H9 (cell line): ENCODE measurements at regions not wholly inside any gene's neighbourhood (a gene's known extent, or its start where the extent isn't known, plus 50 kb on each side); places are given as distances from the start of the nearest gene placed in this dataset.

Experiments used
- DNase-seq: peaks from one replicate; pipeline ENCODE4 v3.0.0-alpha.2; 2017
- H2AFZ ChIP-seq: one replicate; pipeline ENCODE4 v1.6.1; 2013; ENCODE audit warnings: mild to moderate bottlenecking, low read length, control low read depth, moderate library complexity
- H2AK5ac ChIP-seq: 2 replicates; pipeline ENCODE4 v1.6.1; 2013; ENCODE audit warnings: low read length, control low read depth, mixed read lengths; ENCODE audit not compliant: insufficient read length
- H2BK120ac ChIP-seq: one replicate; pipeline ENCODE4 v1.6.1; 2013; ENCODE audit warnings: low read depth, mild to moderate bottlenecking, low read length, control low read depth, inconsistent platforms; ENCODE audit not compliant: poor library complexity, severe bottlenecking
- H2BK12ac ChIP-seq: 2 replicates; pipeline ENCODE4 v1.6.1; 2013; ENCODE audit warnings: low read length, control low read depth, mixed read lengths, low read depth; ENCODE audit not compliant: insufficient read length
- H2BK15ac ChIP-seq: 2 replicates; pipeline ENCODE4 v1.6.1; 2013; ENCODE audit warnings: low read depth, low read length, control low read depth
- H2BK20ac ChIP-seq: one replicate; pipeline ENCODE4 v1.6.1; 2013; ENCODE audit warnings: low read depth, mild to moderate bottlenecking, low read length, control low read depth, inconsistent platforms; ENCODE audit not compliant: poor library complexity, severe bottlenecking
- H2BK5ac ChIP-seq: 2 replicates; pipeline ENCODE4 v1.6.1; 2013; ENCODE audit warnings: low read length, control low read depth, mixed read lengths; ENCODE audit not compliant: insufficient read length
- H3K14ac ChIP-seq: 2 replicates; pipeline ENCODE4 v1.6.1; 2013; ENCODE audit warnings: low read length, control low read depth; ENCODE audit not compliant: insufficient read depth
- H3K18ac ChIP-seq: 2 replicates; pipeline ENCODE4 v1.6.1; 2013; ENCODE audit warnings: low read depth, mild to moderate bottlenecking, mixed read lengths, low read length, control low read depth; ENCODE audit not compliant: insufficient read length
- H3K23ac ChIP-seq: 2 replicates; pipeline ENCODE4 v1.6.1; 2013; ENCODE audit warnings: low read length, control low read depth, mixed read lengths, low read depth; ENCODE audit not compliant: insufficient read length
- H3K23me2 ChIP-seq: 2 replicates; pipeline ENCODE4 v1.6.1; 2013; ENCODE audit warnings: low read depth, mild to moderate bottlenecking, mixed read lengths, low read length, control low read depth; ENCODE audit not compliant: insufficient read length, poor library complexity, severe bottlenecking
- H3K27ac ChIP-seq: 2 replicates; pipeline ENCODE4 v1.5.1; 2013; ENCODE audit warnings: low read length, control low read depth, mixed read lengths, low read depth; ENCODE audit not compliant: insufficient read length
- H3K27me3 ChIP-seq: 2 replicates; pipeline ENCODE4 v1.6.1; 2013; ENCODE audit warnings: low read length, control low read depth, inconsistent platforms; ENCODE audit not compliant: insufficient read depth
- H3K4ac ChIP-seq: 2 replicates; pipeline ENCODE4 v1.6.1; 2013; ENCODE audit warnings: low read depth, mild to moderate bottlenecking, control low read depth, inconsistent platforms, low read length, moderate library complexity
- H3K4me1 ChIP-seq: 2 replicates; pipeline ENCODE4 v1.6.1; 2013; ENCODE audit warnings: low read length, control low read depth, inconsistent platforms; ENCODE audit not compliant: insufficient read depth
- H3K4me2 ChIP-seq: 2 replicates; pipeline ENCODE4 v1.6.1; 2013; ENCODE audit warnings: low read length, control low read depth, mixed read lengths; ENCODE audit not compliant: insufficient read length, insufficient read depth
- H3K56ac ChIP-seq: 2 replicates; pipeline ENCODE4 v1.6.1; 2013; ENCODE audit warnings: low read depth, mild to moderate bottlenecking, mixed read lengths, low read length, control low read depth; ENCODE audit not compliant: insufficient read length
- H3K79me1 ChIP-seq: 2 replicates; pipeline ENCODE4 v1.6.1; 2013; ENCODE audit warnings: low read depth, mild to moderate bottlenecking, moderate library complexity, low read length, control low read depth, inconsistent platforms; ENCODE audit not compliant: insufficient read depth, poor library complexity, severe bottlenecking
- H3K79me2 ChIP-seq: 2 replicates; pipeline ENCODE4 v1.6.1; 2013; ENCODE audit warnings: low read length, control low read depth, inconsistent platforms; ENCODE audit not compliant: insufficient read depth
- H3K9ac ChIP-seq: 2 replicates; pipeline ENCODE4 v1.6.1; 2013; ENCODE audit warnings: low read length, control low read depth, mixed read lengths; ENCODE audit not compliant: insufficient read length; ENCODE audit errors: extremely low read depth
- H3K9me3 ChIP-seq: one replicate; pipeline ENCODE4 v1.6.1; 2013; ENCODE audit warnings: low read depth, low read length, inconsistent platforms; ENCODE audit not compliant: control insufficient read depth
- H3T11ph ChIP-seq: one replicate; pipeline ENCODE4 v1.6.1; 2013; ENCODE audit warnings: mild to moderate bottlenecking, low read length, control low read depth, inconsistent platforms
- H4K20me1 ChIP-seq: one replicate; pipeline ENCODE4 v1.6.1; 2013; ENCODE audit not compliant: control insufficient read depth, insufficient read length, insufficient read depth
- H4K5ac ChIP-seq: 2 replicates; pipeline ENCODE4 v1.6.1; 2013; ENCODE audit warnings: low read depth, mild to moderate bottlenecking, mixed read lengths, low read length, control low read depth; ENCODE audit not compliant: insufficient read length
- H4K8ac ChIP-seq: replicated peaks from 2 replicates; pipeline ENCODE4 v1.6.1; 2013; ENCODE audit warnings: low read length, control low read depth, mixed read lengths, low read depth; ENCODE audit not compliant: insufficient read length
- H4K91ac ChIP-seq: 2 replicates; pipeline ENCODE4 v1.6.1; 2013; ENCODE audit warnings: low read depth, mild to moderate bottlenecking, moderate library complexity, mixed read lengths, low read length, control low read depth; ENCODE audit not compliant: insufficient read length
- H3K27ac Mint-ChIP-seq, 3 experiments: 2 replicates in 2 of 3; 3 replicates in 1 of 3; pipeline ENCODE4 v1.8.0; 2020 to 2021; ENCODE audit warnings: mixed read lengths in 3 of 3, mild to moderate bottlenecking in 1 of 3, moderate library complexity in 1 of 3
- H3K27me3 Mint-ChIP-seq: 2 replicates; pipeline ENCODE4 v1.8.0; 2021; ENCODE audit warnings: low read depth, mild to moderate bottlenecking, moderate library complexity, mixed read lengths
- H3K36me3 Mint-ChIP-seq, 3 experiments: 2 replicates in 2 of 3; 3 replicates in 1 of 3; pipeline ENCODE4 v1.8.0; 2020 to 2021; ENCODE audit warnings: low read depth in 3 of 3, mixed read lengths in 3 of 3; ENCODE audit not compliant: insufficient read depth in 1 of 3
- H3K4me1 Mint-ChIP-seq, 2 experiments: 2 replicates each; pipeline ENCODE4 v1.8.0; 2020; ENCODE audit warnings: mixed read lengths in 2 of 2
- H3K4me3 Mint-ChIP-seq, 2 experiments: 2 replicates in 1 of 2; 3 replicates in 1 of 2; pipeline ENCODE4 v1.8.0; 2020 to 2021; ENCODE audit warnings: mild to moderate bottlenecking in 2 of 2, mixed read lengths in 2 of 2, moderate library complexity in 1 of 2
- H3K9me3 Mint-ChIP-seq, 2 experiments: 2 replicates in 1 of 2; 3 replicates in 1 of 2; pipeline ENCODE4 v1.8.0; 2020; ENCODE audit warnings: mild to moderate bottlenecking in 2 of 2, mixed read lengths in 2 of 2, moderate library complexity in 1 of 2
- WGBS: extraction: QIAGEN DNeasy Blood & Tissue Kit; methylation state at CpG from one replicate; pipeline ENCODE4 v1.1.7; 2013; ENCODE audit warnings: missing lambda C conversion rate, low lambda C conversion rate, mixed read lengths; ENCODE audit not compliant: insufficient read length; ENCODE audit errors: extremely low coverage; 5-methylcytosine and 5-hydroxymethylcytosine counted together
- TF ChIP-seq, protein P1 (sequence below): fragments of 200-600 bp; sonication (generic); conservative IDR thresholded peaks from 3 replicates; pipeline ENCODE4 v1.8.0; 2021; ENCODE audit warnings: antibody characterized with exemption, mild to moderate bottlenecking

GRCh38 chr13:21237081-21237480 lies 60.6 kb downstream of the MRPL57 start:
- Histone ChIP-seq H3K14ac (no peak overlapping the region), H3K27ac (no peak overlapping the region), H4K20me1 (no peaks in the 10 kb centered on the region), H3K56ac (no peak overlapping the region), H3K9me3 (no peaks in the 10 kb centered on the region), H3K9ac (no peak overlapping the region), H3K4me2 (no peak overlapping the region), H2BK20ac (no peak overlapping the region), H3K23me2 (no peaks in the 10 kb centered on the region), H2AFZ (no peak overlapping the region), H2BK5ac (no peak overlapping the region), H4K8ac (no peak overlapping the region), H3K27me3 (no peaks in the 10 kb centered on the region), H3K79me2 (no peaks in the 10 kb centered on the region), H2BK120ac (no peak overlapping the region), H4K5ac (no peak overlapping the region), H2AK5ac (no peak overlapping the region), H3K18ac (no peak overlapping the region), H2BK15ac (no peak overlapping the region), H3T11ph (no peak overlapping the region), H4K91ac (no peak overlapping the region), H3K79me1 (no peaks in the 10 kb centered on the region), H3K4ac (no peak overlapping the region), H3K23ac (no peak overlapping the region), H3K4me1 (no peaks in the 10 kb centered on the region), H2BK12ac (no peak overlapping the region)
- Mint-ChIP-seq H3K36me3 (peaks cover 0 to 4% (median 0%) of the 10 kb centered on the region in 3 experiments; a peak in 2 of 7 replicates), H3K27me3 (no peaks in the 10 kb centered on the region), H3K4me1 (peaks cover 5 to 14% of the 10 kb centered on the region in 2 experiments), H3K9me3 (peaks cover 0 to 6% of the 10 kb centered on the region in 2 experiments; a peak in 3 of 5 replicates), H3K27ac (peak overlapping the region in 1 of 3 experiments; percentile 35; a peak in 1 of 7 replicates), H3K4me3 (no peak overlapping the region)
- TF ChIP-seq, protein P1, sequence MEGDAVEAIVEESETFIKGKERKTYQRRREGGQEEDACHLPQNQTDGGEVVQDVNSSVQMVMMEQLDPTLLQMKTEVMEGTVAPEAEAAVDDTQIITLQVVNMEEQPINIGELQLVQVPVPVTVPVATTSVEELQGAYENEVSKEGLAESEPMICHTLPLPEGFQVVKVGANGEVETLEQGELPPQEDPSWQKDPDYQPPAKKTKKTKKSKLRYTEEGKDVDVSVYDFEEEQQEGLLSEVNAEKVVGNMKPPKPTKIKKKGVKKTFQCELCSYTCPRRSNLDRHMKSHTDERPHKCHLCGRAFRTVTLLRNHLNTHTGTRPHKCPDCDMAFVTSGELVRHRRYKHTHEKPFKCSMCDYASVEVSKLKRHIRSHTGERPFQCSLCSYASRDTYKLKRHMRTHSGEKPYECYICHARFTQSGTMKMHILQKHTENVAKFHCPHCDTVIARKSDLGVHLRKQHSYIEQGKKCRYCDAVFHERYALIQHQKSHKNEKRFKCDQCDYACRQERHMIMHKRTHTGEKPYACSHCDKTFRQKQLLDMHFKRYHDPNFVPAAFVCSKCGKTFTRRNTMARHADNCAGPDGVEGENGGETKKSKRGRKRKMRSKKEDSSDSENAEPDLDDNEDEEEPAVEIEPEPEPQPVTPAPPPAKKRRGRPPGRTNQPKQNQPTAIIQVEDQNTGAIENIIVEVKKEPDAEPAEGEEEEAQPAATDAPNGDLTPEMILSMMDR = no peak
- no peak for DNase-seq
- no CpG with 5 or more reads among the region's 9 CpGs for WGBS
